Posterior vena cava (tissue), 2 donors: ENCODE measurements at regions not wholly inside any gene's neighbourhood (a gene's known extent, or its start where the extent isn't known, plus 50 kb on each side); places are given as distances from the start of the nearest gene placed in this dataset.
A peak's percentile ranks its signal among the peaks of the same experiment; 100 is the strongest.
"Not testable (repeated sequence)": the region's sequence is repeated elsewhere in the genome, so short reads cannot be mapped to it uniquely, and the experiment has no call there.

Experiments
- DNase-seq: peaks from one replicate; pipeline ENCODE4 v3.0.0-alpha.2; 2020; ENCODE audit warnings: low spot score
- intact Hi-C, 2 donors: fragments of 100-400 bp; cut with DNase I; formaldehyde crosslinking; loops; one replicate each; pipeline versions ENCODE4 v1.14.1 to v1.14.2; 2022 to 2023
- donor health status: DM: yes; HTN: yes; CAD: no.
- donor health status: DM: yes; HTN: yes; CAD: no.

DNA sequence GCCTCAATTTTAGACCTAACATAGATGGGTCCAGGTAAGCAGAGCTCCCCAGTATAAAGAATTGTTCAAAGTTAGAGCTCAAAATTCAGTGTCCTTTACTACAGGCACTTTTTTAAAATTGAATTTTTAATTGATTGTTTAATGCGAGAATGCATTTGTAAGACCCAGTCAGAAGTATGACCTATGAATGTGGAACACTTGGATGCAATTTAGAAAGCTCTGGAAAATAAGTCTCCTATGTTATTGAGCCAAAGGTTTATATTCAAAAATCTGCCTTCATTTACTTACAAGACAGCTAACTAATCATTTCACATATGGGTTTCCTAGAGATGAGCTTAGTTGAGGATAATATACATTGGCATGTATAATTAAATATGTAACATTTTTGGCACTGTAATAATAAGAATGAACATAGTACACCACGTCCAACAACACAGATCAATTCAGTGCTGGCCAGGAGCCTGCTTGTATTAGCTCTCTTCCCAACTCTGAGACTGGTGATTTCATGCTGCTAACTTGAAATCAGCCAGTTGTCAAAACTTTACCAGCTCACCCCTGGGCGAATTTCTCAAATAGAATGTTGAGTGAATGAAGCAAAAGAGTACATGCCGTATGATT, 197.2 kb upstream of the NPY2R start:
- DNase-seq: no peak
- intact Hi-C loops: no loop called here

DNA sequence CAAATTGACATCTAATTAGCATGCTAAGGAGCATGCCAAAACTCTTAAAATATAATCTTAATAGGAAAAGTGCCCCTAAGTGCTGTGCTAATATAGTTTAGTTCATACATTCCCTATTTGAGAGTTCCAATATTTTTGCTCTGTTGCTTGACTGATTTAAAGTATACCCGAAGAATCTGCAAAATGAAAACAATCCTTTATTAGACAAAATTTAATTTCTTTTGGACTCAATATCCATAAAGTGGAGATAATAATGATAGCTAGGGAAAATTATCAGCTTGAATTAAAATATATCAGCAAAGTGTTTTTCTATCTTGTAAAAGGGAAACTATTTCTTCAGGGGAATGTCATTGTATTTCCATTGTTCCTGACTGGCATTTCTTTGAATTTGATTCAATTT, 196.0 kb upstream of the NPY2R start:
- intact Hi-C loops: no loop called here
- no peak for DNase-seq

DNA sequence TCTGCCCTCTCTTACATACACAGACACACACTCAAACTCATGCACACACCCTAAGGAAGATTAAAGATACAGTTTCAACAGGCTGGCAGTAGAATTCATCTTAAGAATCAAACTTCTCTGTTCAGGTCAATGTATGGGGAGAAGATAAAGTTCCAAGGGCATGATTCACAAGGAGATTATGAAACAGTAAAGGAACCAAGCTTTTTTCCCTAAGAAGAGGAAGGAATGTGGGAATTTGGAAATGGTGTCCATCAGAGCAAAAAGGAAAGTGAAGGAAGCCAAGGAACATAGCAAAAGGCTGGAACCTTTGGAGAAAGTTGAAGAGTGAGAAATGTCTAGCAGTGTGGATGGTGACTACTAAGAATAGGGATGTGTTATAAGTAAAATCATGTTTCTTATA, 191.0 kb upstream of the NPY2R start:
- intact Hi-C loops: no loop called here
- no peak for DNase-seq

GRCh38 chr4:155025762-155026457, 182.5 kb upstream of the NPY2R start:
- DNase-seq: no peak
- intact Hi-C loops: no loop called here

DNA sequence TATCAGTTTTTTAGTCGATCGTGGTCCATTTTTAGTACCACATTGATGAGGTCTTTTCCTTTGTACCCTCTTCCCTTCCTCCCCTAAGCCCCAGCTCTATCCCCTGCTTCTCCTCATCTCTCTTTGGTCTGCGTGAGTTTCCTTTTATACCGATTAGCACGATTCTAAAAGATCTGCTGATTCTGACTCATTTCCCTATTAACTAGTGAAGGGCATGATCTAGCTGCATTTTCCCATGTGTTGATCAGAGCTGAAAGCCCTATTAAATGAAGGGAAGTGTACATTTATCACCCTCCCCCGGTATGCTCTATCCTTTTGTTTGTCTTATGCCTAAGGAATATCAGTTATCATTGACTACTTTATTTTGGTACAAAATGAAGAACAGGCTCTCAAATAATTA, 181.7 kb upstream of the NPY2R start:
- intact Hi-C loops: no loop called here
- DNase-seq: no peak

DNA sequence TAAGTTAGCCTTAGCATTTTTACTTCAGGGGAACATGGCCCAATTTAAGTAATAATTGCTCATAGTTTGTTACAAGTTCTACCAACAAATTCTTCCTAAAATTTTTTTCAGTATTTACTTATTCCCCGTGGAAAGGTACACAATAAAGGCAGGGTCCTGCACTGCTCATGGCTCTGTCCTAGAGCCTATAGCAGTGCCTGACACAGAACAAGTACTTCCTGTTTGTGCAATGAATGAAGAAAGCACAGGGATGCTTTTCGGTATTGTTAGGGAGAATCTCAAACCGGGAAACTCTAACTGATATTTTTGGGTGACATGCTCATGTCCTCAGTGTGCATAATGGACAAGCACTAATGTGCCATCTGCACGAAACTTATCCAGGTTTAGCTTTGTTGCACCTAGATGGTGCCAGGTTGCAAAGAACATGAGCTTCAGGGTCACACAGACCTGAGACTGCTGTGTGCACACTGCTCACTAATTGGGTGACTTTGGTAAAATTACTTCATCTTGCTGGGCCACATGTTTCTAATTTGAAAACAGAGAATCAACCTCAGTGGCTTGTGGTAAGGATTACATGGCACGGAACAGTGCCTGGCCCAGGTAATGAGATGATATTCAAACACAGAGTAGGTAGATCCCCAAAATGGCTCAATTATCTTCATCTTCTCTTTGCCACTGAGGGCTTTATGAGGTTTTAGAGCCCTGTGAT, 175.8 kb upstream of the NPY2R start:
- intact Hi-C loops: no loop called here
- DNase-seq: no peak

- no peak for DNase-seq
- intact Hi-C loops: no loop called here
These were observed 174.8 kb upstream of the NPY2R start for GRCh38 chr4:155033604-155034003.

DNA sequence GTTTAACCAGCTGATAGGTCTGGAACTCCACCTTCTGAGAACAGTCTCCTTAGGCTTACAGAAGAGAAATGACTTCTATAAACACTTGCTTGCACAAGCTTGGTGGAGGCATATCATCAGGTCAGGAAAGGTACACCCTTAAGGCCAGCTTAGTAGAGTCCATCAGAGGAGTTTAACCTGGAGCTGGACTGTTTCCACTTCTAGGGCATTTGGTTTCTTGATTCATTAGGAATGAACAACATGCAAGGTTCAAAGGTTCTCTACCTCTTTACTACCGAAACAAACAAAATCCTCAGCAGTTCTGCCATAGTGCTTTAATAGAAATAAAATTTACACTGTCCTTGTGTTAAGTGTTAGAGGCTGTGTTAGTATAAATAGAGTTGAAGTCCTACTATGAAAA, 171.4 kb upstream of the NPY2R start:
- intact Hi-C loops: no loop called here
- DNase-seq: no peak

DNA sequence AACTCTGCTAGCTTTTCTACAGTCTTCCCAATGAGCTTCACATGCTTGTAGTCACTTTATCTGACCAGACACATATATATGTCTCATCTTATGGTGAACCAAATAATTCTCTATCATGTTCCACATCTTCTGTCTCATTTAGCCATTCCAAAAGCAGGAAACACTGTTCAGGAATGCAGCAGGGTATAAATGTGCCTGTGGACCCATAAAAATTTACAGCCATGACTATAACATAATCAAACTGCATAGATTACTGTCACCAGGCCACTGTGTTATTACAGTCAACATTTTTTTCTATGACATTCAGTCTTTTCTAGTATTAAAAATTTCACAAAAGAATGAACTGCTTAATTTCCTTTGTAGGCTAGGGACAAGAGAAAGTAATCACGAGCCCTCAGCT, 170.0 kb upstream of the NPY2R start:
- no peak for DNase-seq

GRCh38 chr4:155039162-155039561, 169.3 kb upstream of the NPY2R start:
- intact Hi-C loops: no loop called here
- no peak for DNase-seq

More for the DNA sequence above, 170.0 kb upstream of the NPY2R start:
- intact Hi-C loops: no loop called here

GRCh38 chr4:155040031-155040430, 168.4 kb upstream of the NPY2R start:
- no peak for DNase-seq

DNA sequence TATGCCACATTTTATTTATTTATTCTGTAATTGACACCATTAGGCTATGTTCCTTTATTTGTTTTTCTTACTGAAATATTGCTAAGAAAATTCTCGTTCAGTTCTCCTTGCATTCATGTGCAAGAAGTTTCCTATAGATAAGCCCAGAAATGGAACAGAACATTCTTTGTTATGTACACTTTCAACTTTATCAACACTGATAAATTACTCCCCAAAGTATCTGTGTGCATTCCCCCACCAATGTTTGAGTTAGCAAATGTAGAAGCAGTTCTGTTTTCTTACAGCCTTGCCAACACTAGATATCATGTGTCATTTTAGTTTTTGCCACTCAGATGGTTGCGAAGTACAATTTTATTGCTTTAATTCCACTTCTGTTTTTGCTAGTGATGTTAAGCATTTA, 166.4 kb upstream of the NPY2R start:
- intact Hi-C loops: no loop called here
- no peak for DNase-seq

More at GRCh38 chr4:155040031-155040430, 168.4 kb upstream of the NPY2R start:
- intact Hi-C loops: no loop called here

DNA sequence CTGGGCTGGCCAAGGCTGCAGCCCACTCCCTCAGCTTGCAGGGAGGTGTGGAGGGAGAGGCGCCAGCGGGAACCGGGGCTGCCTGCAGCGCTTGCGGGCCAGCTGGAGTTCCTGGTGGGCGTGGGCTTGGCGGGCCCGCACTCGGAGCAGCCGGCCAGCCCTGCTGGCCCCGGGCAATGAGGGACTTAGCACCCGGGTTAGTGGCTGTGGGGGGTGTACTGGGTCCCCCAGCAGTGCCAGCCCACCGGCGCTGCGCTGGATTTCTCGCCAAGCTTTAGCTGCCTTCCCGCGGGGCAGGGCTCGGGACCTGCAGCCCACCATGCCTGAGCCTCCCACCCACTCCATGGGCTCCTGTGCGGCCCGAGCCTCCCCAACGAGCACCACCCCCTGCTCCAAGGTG, 164.2 kb upstream of the NPY2R start:
- intact Hi-C loops: not testable (repeated sequence)
- DNase-seq: peak; percentile 57

GRCh38 chr4:155047755-155048154, 160.7 kb upstream of the NPY2R start:
- intact Hi-C loops: no loop called here
- DNase-seq: no peak

DNA sequence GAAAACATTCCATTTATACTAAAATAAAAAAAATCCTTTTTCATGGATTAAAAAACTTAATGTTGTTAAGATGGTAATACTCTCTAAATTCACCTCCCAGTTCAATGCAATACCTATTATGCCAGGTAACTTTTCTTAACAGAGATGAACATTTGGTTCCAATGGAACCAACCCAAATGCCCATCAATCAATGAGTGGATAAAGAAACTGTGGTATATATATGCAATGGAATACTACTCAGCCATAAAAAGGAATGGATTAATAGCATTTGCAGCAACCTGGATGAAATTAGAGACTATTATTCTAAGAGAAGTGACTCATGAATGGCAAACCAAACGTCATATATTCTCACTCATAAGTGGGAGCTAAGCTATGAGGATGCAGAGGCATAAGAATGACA, 154.4 kb upstream of the NPY2R start:
- DNase-seq, intact Hi-C loops: not testable (repeated sequence)

GRCh38 chr4:155060419-155060818, 148.0 kb upstream of the NPY2R start:
- intact Hi-C loops: no loop called here
- DNase-seq: no peak

DNA sequence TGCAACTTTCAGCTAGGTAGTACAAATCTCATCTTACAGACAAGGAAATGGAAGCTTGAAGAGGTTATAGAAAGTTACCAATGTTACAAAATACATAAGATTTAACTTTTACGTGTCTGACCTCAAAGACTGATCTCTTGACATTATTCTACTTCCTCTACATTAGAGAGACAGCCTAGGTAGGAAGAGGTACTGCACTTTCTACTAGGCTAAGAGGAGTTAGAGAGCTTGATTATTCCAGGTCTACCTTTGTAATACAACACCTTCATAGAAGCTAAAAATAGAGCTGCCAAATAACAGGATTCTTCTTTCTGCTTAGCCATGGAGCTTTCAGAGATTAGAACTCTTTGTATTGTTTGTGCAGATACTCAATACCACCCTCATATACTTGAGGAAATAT, 147.6 kb upstream of the NPY2R start:
- intact Hi-C loops: no loop called here
- DNase-seq: no peak

GRCh38 chr4:155062948-155063347, 145.5 kb upstream of the NPY2R start:
- intact Hi-C loops: no loop called here
- DNase-seq: no peak

- intact Hi-C loops: not testable (repeated sequence)
- peak; percentile 51 for DNase-seq
These were observed 143.5 kb upstream of the NPY2R start for GRCh38 chr4:155064934-155065333.

DNA sequence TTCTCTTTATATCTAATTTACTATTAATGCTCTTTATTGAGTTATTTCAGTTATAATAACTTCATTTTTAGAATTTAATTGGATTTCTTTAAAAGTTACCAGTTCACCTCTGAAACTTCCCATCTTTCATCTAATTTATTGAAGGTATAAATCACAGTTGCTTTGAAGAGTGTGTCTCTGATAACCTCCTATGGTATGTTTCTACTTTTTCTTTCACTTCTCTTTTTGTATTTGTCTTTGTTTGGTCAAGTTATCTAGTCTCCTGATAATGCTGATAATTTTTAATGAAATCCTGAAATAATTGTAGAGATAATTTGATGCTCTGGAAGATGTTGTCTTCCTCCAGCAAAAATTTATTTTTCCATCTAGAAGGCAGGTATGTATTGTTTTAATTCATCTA, 141.6 kb upstream of the NPY2R start:
- DNase-seq: no peak
- intact Hi-C loops: no loop called here

GRCh38 chr4:155071962-155072361, 136.5 kb upstream of the NPY2R start:
- intact Hi-C loops: no loop called here
- no peak for DNase-seq
